Activated T-helper 9 cell treated with anti-CD3 and anti-CD28 coated beads, Interleukin-2, amount 50 U/mL, for 16 hours (primary cell): ENCODE measurements at regions not wholly inside any gene's neighbourhood (a gene's known extent, or its start where the extent isn't known, plus 50 kb on each side); places are given as distances from the start of the nearest gene placed in this dataset.
"Not testable (repeated sequence)": the region's sequence is repeated elsewhere in the genome, so short reads cannot be mapped to it uniquely, and the experiment has no call there.

Source experiments
- DNase-seq: peaks from one replicate; pipeline ENCODE4 v3.0.0-alpha.2; 2020; ENCODE audit warnings: low read depth

DNA sequence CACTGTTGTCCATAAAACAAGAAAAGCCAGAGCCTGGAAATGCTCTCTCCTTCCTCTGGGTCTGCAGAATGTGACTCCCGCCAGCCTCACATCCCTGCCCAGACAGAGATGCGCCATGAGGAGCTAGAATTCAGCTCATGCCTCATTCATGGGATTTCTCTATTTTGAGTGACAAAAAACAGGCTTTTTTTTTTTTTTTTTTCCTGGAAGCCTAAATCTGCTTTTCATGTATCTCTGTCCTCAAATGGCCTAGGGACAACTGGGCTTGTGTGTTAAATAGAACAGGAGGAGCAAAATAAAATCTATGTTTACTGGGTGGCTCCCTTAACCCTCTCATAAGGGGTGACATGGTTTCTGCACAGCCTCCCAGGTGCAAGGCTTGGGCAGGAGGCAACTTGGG, 679.7 kb upstream of the AUTS2 start:
- no peak for DNase-seq

DNA sequence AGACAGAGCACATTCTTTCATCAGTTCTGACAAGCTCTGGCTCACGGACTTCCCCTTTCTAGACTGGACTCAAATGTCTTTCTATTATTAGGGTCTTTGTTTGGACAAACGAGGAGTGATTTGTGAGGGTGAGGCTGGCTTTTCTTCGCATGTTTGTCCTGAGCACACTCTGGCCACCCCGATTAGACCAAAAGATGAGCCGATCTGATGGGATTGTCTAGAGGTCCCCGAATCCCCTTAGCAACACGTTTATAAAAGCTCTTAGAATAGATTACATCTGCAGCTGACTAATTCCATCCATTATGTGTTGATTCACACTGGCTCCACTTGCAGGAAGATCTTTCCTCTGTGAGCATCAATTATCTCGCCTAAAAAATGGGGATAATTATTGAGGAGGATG, 675.4 kb upstream of the AUTS2 start:
- DNase-seq, result no peak

GRCh38 chr7:68925241-68925640, 673.0 kb upstream of the AUTS2 start:
- DNase-seq, result no peak

DNA sequence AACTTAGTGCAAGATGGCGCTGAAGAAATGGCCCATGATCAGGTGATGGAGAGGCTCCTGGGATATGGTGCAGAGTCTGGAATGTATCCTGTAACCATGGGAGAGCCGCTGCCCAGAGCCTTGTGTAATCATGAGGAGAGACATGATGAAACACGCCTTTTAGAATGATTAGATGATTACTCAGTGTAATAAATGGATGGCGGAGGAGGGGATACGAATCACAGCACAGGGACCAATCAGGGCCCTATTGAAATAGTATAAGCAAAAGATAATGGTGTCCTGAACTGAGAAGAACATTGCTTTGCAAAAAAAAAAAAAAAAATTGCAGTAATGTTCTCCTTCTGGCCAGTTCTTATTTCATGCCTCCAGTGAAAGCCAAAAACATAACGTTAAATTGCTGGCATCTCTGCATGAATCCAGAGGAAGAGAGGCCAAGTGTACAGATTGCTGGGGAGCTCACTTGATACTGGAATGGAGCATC, 668.5 kb upstream of the AUTS2 start:
- no peak for DNase-seq

DNA sequence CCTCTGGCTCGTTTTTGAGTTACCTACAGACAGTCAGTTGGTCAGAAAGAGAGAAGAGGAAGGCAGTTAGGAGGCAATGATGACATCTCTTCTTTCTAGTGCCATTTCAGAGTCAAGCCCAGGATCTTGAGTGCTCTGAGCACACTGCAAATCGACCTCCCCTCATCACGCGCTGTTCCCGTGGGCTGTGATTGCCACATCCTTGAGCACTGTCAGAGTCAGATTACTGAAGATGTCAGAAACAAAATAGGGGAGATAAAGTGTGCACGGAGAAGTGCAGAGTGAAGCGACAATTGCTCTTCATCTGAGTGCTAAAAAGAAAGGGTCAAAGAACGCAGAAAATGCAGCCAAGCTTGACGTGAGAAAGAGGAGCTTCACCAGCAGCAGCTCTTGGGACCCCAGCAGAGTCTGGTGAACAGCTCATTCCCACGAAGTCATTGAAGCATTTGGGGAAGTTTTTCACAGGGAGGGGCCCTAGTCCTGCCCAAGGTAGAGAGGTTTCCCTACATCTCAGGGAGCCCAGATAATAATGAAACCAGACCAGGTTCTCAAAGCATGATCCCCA, 661.7 kb upstream of the AUTS2 start:
- no peak for DNase-seq

DNA sequence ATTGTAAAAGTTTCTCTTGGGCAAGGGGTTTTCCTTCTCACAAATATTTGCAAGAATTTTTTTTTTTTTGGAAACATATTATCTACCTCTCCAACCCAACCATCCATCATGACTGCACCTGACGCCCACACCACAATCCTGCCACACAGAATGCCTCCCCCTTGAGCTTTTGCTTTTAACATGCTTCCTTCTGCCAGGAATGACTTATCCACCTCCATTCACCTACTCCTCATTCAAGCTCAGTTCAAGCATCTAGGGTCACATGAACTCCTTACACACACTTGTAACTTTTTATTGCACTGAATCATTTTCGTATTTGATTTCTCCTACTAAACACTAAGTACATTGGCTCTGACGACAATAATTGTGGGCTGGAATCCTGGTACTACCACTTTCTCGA, 660.1 kb upstream of the AUTS2 start:
- DNase-seq, result no peak

DNA sequence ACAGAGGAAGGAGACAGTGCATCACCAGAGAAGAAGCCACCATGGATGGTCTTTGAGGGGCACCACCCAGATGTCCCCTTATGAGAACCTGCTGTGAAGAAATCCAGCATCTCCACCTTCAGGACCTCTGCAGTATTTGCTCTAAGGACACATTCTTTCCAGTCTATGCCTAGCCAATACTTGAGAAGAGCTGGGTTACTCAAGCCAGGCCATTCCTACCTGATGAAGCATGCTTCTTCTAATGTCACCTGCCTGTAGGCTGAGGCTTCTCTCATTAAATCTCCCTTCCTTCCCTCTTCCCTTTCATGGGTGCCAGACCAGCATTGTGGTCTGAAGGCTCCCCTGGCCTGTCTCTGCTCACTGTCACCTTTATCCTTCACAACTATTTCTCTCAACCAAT, 654.5 kb upstream of the AUTS2 start:
- DNase-seq, result no peak

- DNase-seq, result no peak
Measured at GRCh38 chr7:68955656-68956055, 642.6 kb upstream of the AUTS2 start.

DNA sequence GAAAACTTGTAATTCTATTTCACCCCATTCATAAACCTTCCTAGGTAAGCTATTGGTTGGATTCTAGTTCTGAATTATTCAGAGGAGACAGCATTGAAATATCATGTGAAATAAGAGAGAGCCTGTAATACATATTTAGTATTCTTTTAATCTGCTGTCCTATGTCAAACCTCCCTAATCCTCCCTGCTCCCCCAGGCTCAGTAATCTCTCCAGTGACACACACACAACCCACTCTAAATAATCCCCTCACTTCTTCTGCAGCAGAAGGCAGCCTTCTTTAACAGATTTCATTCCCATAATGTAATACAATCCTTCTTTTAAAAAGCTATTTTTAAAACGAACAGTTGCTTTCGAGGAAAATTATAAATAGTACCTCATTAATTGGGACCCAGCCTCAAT, 639.7 kb upstream of the AUTS2 start:
- DNase-seq, result no peak

DNA sequence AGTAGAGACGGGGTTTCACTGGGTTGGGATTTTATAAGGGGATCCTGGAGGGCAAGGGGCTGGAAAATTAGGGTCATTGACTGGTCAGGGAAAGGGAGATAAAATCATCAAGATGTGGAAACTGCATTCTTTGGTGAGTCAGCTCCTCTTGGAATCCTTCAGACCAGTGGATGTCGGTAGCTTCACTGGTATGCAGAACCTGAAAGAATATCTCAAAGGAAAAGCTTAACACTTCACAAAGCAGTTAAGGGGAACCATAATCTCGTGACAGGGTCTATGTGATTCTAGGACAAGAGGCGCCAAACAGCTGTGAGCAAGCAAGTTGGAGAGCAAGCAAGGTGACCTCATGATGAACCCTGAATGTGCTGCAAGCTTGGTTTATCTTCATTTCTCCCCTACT, 634.7 kb upstream of the AUTS2 start:
- no peak for DNase-seq

- no peak for DNase-seq
Measured at GRCh38 chr7:68964060-68964459, 634.2 kb upstream of the AUTS2 start.

DNA sequence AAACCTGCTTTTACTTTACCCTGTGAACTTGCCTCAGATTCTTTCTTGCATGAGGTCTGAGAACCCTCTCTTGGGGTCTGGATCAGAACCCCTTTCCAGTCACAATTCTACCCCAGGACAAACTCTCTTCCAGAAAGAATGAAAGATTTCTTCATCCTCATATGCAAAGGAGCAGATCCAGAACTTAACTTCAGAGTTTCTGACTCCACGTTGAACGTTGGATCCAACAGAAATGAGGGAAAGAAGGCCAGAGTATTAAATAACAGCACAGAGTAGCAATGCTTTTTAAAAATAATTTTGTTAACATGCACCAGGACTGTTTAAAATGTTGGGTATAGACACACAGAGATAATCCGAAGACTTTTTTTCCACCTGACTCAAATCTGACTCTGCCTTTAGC, 632.9 kb upstream of the AUTS2 start:
- no peak for DNase-seq

DNA sequence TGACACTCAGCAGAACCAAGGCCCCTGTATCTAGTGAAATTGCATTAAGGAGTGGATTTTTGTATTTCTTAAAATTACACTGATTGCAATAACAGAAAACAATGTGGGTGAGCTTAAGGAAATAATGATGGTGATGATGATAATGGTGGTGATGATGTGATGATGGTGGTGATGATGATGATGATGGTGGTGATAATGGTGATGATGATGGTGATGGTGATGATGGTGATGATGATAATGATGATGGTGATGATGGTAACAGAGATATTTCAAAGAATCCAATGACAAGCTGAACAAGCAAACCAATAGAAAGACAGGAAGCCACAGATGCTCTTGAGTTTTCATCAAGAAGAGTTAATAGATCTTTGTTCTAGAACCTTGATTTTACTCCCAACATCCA, 630.7 kb upstream of the AUTS2 start:
- no peak for DNase-seq

- no peak for DNase-seq
Measured at GRCh38 chr7:68969571-68969970, 628.7 kb upstream of the AUTS2 start.

DNA sequence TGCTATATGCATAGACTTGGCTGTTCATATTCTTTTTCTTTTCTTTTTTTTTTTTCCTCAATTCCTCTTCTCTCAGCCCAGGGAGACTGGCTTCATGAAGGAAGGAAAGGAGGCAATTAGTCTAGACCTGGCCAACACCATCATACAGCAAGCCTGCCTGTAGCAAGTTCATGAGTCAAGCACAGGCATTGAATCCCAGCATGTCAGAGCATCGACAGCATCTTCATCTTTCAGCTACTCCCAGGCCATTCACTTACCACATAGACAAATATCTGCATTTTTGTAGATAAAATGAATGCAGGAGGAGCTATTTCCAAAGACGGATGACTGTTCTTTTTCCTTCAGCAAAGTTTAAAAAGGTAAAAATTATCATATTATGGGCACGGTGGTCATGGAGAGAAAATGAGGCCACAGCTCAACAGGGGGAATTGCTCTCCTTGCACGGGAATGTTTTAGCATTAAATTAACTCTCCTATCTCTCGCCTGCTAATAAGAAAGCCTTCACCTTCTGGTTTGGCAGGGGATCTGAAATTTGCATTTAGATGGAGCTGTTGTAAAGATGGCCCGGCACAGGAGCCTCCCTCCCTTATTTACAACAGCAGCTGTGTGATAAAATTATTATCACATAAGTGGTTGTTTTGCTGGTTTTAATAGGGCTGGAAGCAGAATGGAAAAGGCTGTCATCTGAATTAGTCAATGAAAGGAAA, 626.5 kb upstream of the AUTS2 start:
- DNase-seq, result no peak

- DNase-seq, result no peak
Measured at GRCh38 chr7:68977385-68978055, 620.8 kb upstream of the AUTS2 start.

GRCh38 chr7:68978710-68979109, 619.6 kb upstream of the AUTS2 start:
- no peak for DNase-seq

- DNase-seq, result no peak
Measured at GRCh38 chr7:68980011-68980410, 618.3 kb upstream of the AUTS2 start.

DNA sequence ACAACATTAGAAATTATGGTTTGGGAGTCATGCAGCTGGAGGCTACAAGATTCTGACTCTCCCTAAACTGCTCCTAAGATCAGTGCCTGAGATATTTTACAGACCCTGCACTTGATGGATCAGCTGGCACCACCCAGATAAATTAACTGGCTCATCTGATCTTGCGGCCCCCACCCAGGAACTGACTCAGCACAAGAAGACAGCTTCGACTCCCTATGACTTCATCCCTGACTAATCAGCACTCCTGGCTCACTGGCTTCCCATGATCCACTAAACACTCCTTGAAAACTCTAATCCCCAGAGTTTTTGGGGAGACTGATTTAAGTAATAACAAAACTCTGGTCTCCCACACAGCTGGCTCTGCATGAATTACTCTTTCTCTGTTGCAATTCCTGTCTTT, 617.8 kb upstream of the AUTS2 start:
- DNase-seq, result not testable (repeated sequence)

DNA sequence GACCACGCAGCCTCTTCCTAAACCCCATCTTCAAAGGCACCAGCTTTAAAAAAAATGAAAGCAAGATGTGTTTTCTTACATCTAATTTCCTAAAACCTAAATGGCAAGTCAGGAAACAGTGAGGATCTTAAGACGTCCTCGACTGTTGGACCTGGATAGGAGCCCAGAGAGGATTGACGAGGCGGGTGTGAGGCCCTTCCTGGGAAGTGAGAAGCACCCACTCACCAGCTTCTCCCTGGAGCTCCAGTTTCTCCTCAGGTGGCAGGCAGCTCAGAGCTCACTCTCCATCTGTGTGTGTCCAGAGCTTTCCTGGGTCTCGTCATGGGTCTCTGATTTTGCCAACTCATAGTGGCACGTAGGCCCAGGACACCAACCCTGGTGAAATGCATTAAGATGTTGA, 614.0 kb upstream of the AUTS2 start:
- no peak for DNase-seq

- DNase-seq, result no peak
Measured at GRCh38 chr7:68994841-68995240, 603.4 kb upstream of the AUTS2 start.

DNA sequence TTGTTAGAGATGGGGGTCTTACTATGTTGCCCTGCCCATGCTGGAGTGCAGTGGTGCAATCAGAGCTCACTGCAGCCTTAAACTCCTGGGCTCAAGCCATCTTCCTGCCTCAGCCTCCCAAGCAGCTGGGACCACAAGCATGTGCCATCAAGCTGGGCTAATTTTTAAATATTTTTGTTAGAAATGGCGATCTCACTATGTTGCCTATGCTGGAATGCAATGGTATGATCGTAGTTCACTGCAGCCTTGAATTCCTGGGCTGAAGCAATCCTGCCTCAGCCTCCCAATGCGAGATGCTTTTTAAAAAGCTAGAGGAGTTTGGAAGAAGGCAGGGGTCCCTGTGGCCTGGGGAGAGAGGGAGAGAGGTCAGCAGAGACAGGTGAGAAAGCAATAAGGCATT, 600.1 kb upstream of the AUTS2 start:
- DNase-seq, result no peak

GRCh38 chr7:69002416-69002815, 595.9 kb upstream of the AUTS2 start:
- no peak for DNase-seq

GRCh38 chr7:69012149-69012548, 586.1 kb upstream of the AUTS2 start:
- DNase-seq, result no peak
